ENCODE measurements at regions not wholly inside any gene's neighbourhood (a gene's known extent, or its start where the extent isn't known, plus 50 kb on each side); places are given as distances from the start of the nearest gene placed in this dataset.

GRCh38 chr3:161793194-161793930 is 296.8 kb downstream of the OTOL1 start:
- DNase-seq (ENCODE audit: low read depth): no peak
- TF ChIP-seq CTCF (IDR thresholded peaks at IDR 0.05; ENCODE audit: low read length, missing control alignments): no peak
- no peak overlapping the region for H3K4me3 ChIP-seq (replicated peaks; ENCODE audit: low read depth, low read length)

- no peak overlapping the region for H3K4me3 ChIP-seq (replicated peaks; ENCODE audit: low read depth, low read length)
- no peak for TF ChIP-seq CTCF (IDR thresholded peaks at IDR 0.05; ENCODE audit: low read length, missing control alignments)
- no peak for DNase-seq (ENCODE audit: low read depth)
Observed at GRCh38 chr3:161794551-161794950, 297.9 kb downstream of the OTOL1 start.

- no peak overlapping the region for H3K4me3 ChIP-seq (replicated peaks; ENCODE audit: low read depth, low read length)
- DNase-seq (ENCODE audit: low read depth): no peak
- no peak for TF ChIP-seq CTCF (IDR thresholded peaks at IDR 0.05; ENCODE audit: low read length, missing control alignments)
Observed at GRCh38 chr3:161796312-161796711, 299.7 kb downstream of the OTOL1 start.

- peak; percentile 18 for DNase-seq (ENCODE audit: low read depth)
- H3K4me3 ChIP-seq (replicated peaks; ENCODE audit: low read depth, low read length): no peak overlapping the region
- TF ChIP-seq CTCF (IDR thresholded peaks at IDR 0.05; ENCODE audit: low read length, missing control alignments): no peak
Observed at GRCh38 chr3:161796780-161797179, 300.2 kb downstream of the OTOL1 start.

GRCh38 chr3:161798016-161798415 is 301.4 kb downstream of the OTOL1 start:
- DNase-seq (ENCODE audit: low read depth): no peak
- H3K4me3 ChIP-seq (replicated peaks; ENCODE audit: low read depth, low read length): no peak overlapping the region
- TF ChIP-seq CTCF (IDR thresholded peaks at IDR 0.05; ENCODE audit: low read length, missing control alignments): no peak

- no peak overlapping the region for H3K4me3 ChIP-seq (replicated peaks; ENCODE audit: low read depth, low read length)
- TF ChIP-seq CTCF (IDR thresholded peaks at IDR 0.05; ENCODE audit: low read length, missing control alignments): no peak
- DNase-seq (ENCODE audit: low read depth): no peak
Observed at GRCh38 chr3:161800985-161801559, 304.5 kb downstream of the OTOL1 start.

- no peak for TF ChIP-seq CTCF (IDR thresholded peaks at IDR 0.05; ENCODE audit: low read length, missing control alignments)
- H3K4me3 ChIP-seq (replicated peaks; ENCODE audit: low read depth, low read length): no peak overlapping the region
- no peak for DNase-seq (ENCODE audit: low read depth)
Observed at GRCh38 chr3:161818106-161818505, 321.5 kb downstream of the OTOL1 start.
